ENCODE measurements at regions not wholly inside any gene's neighbourhood (a gene's known extent, or its start where the extent isn't known, plus 50 kb on each side); places are given as distances from the start of the nearest gene placed in this dataset.

- no peak for TF ChIP-seq CTCF (IDR thresholded peaks at IDR 0.05; ENCODE audit: control extremely low read depth in 1 of 3, insufficient read depth in 1 of 3, low read depth in 1 of 3, low read length in 3 of 3)
- no peak for TF ChIP-seq JUND (IDR thresholded peaks at IDR 0.05; ENCODE audit: low read length)
- no peak for TF ChIP-seq TAF1 (IDR thresholded peaks at IDR 0.05; ENCODE audit: low read depth, low read length)
- TF ChIP-seq NRF1 (IDR thresholded peaks at IDR 0.05; ENCODE audit: low read depth, low read length) = no peak
- no peak for TF ChIP-seq CHD7 (IDR thresholded peaks at IDR 0.05; ENCODE audit: insufficient replicate concordance, low read length)
- no peak for TF ChIP-seq CEBPB (IDR thresholded peaks at IDR 0.05; ENCODE audit: low read depth, low read length)
- no peak for TF ChIP-seq TCF12 (IDR thresholded peaks at IDR 0.05; ENCODE audit: low read depth, low read length)
- TF ChIP-seq SP1 (IDR thresholded peaks at IDR 0.05; ENCODE audit: low read depth, low read length) = no peak
- no peak for TF ChIP-seq RXRA (IDR thresholded peaks at IDR 0.05; ENCODE audit: insufficient read depth, low read depth, low read length)
- no peak for TF ChIP-seq CHD2 (IDR thresholded peaks at IDR 0.05; ENCODE audit: low read length)
- TF ChIP-seq ATF3 (IDR thresholded peaks at IDR 0.05; ENCODE audit: insufficient read depth, low read depth, low read length) = no peak
Measured at GRCh38 chr6:144551339-144551738, 266.2 kb downstream of the UTRN start.

All from H1 (cell line).